Activated CD8-positive, alpha-beta memory T cell treated with anti-CD3 and anti-CD28 coated beads, Interleukin-2, amount 50 U/mL, for 24 hours (primary cell): ENCODE measurements at regions not wholly inside any gene's neighbourhood (a gene's known extent, or its start where the extent isn't known, plus 50 kb on each side); places are given as distances from the start of the nearest gene placed in this dataset.
"Not testable (repeated sequence)": the region's sequence is repeated elsewhere in the genome, so short reads cannot be mapped to it uniquely, and the experiment has no call there.

Experiments
- DNase-seq: peaks from one replicate; pipeline ENCODE4 v3.0.0-alpha.2; 2020; ENCODE audit errors: extremely low read depth

- DNase-seq, result no peak
Measured at GRCh38 chr7:106345421-106346166, 60.8 kb upstream of the NAMPT start.

- no peak for DNase-seq
Measured at GRCh38 chr7:106344861-106345260, 60.1 kb upstream of the NAMPT start.

- no peak for DNase-seq
Measured at GRCh38 chr7:106344211-106344610, 59.4 kb upstream of the NAMPT start.

- DNase-seq, result not testable (repeated sequence)
Measured at GRCh38 chr7:106342049-106342448, 57.3 kb upstream of the NAMPT start.

- not testable (repeated sequence) for DNase-seq
Measured at GRCh38 chr7:106340247-106340596, 55.4 kb upstream of the NAMPT start.

GRCh38 chr7:106339513-106340246 lies 54.9 kb upstream of the NAMPT start:
- no peak for DNase-seq

GRCh38 chr7:106337754-106338153 lies 53.0 kb upstream of the NAMPT start:
- no peak for DNase-seq

- no peak for DNase-seq
Measured at GRCh38 chr7:106335814-106336213, 51.0 kb upstream of the NAMPT start.
